Gastroesophageal sphincter (tissue), 3 donors: ENCODE measurements at regions not wholly inside any gene's neighbourhood (a gene's known extent, or its start where the extent isn't known, plus 50 kb on each side); places are given as distances from the start of the nearest gene placed in this dataset.
"Not testable (repeated sequence)": the region's sequence is repeated elsewhere in the genome, so short reads cannot be mapped to it uniquely, and the experiment has no call there.

Experiments used
- POLR2A ChIP-seq, 2 donors: fragments of 450-650 bp; IDR thresholded peaks; one replicate each; pipeline ENCODE4 v1.6.1; 2017; ENCODE audit warnings: antibody characterized with exemption in 2 of 2, mild to moderate bottlenecking in 2 of 2, moderate library complexity in 1 of 2
- TF ChIP-seq, protein P1 (sequence below), 4 experiments: fragments of 200-600 bp in 2 of 4; fragments of 450-650 bp in 2 of 4; sonication (generic) in 1 of 4; IDR thresholded peaks; one replicate each; pipeline ENCODE4 v1.5.1; 2017 to 2019; ENCODE audit warnings: antibody characterized with exemption in 4 of 4, mild to moderate bottlenecking in 2 of 4, moderate library complexity in 2 of 4

DNA sequence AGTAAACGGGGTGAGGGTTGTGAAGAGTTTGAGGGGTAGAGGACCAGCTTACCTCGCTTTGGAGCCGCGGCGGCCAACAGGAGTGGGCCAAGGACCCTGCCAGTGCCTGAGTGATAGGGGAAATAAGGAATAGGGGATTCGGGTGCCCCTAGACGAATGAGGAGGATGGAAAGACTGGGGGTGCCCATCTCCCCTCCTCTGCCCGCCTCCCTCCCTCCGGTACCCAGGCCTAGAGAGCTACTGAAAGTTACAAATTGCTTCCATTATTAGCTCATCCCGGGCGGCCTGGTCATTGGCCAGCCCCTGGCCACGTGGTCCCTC is 63.1 kb downstream of the SMUG1 start:
- TF ChIP-seq POLR2A (IDR thresholded peaks at IDR 0.05): not testable (repeated sequence)
- TF ChIP-seq, protein P1, sequence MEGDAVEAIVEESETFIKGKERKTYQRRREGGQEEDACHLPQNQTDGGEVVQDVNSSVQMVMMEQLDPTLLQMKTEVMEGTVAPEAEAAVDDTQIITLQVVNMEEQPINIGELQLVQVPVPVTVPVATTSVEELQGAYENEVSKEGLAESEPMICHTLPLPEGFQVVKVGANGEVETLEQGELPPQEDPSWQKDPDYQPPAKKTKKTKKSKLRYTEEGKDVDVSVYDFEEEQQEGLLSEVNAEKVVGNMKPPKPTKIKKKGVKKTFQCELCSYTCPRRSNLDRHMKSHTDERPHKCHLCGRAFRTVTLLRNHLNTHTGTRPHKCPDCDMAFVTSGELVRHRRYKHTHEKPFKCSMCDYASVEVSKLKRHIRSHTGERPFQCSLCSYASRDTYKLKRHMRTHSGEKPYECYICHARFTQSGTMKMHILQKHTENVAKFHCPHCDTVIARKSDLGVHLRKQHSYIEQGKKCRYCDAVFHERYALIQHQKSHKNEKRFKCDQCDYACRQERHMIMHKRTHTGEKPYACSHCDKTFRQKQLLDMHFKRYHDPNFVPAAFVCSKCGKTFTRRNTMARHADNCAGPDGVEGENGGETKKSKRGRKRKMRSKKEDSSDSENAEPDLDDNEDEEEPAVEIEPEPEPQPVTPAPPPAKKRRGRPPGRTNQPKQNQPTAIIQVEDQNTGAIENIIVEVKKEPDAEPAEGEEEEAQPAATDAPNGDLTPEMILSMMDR (IDR thresholded peaks at IDR 0.05): not testable (repeated sequence)
